Keratinocyte (primary cell): ENCODE measurements at regions not wholly inside any gene's neighbourhood (a gene's known extent, or its start where the extent isn't known, plus 50 kb on each side); places are given as distances from the start of the nearest gene placed in this dataset.

Experiments
- DNase-seq: peaks from one replicate; pipeline ENCODE4 v3.0.0-alpha.2; 2011; ENCODE audit warnings: low read depth, missing footprints, low spot score
- FAIRE-seq: peaks from 2 replicates; lab custom pipeline; 2011; peaks lifted over from hg19 to GRCh38; lab: Jason Lieb, UNC
- H2AFZ ChIP-seq: 2 replicates; pipeline ENCODE4 v1.6.0; 2012; ENCODE audit warnings: low read length, control low read depth, inconsistent platforms; ENCODE audit not compliant: control insufficient read depth
- H3K27ac ChIP-seq: 2 replicates; pipeline ENCODE4 v1.5.1; 2011; ENCODE audit warnings: low read length; ENCODE audit not compliant: control insufficient read depth, insufficient read depth
- H3K27me3 ChIP-seq: 3 replicates; pipeline ENCODE4 v1.6.0; 2011; ENCODE audit warnings: low read length; ENCODE audit not compliant: control insufficient read depth, insufficient read depth; ENCODE audit errors: extremely low read depth
- H3K36me3 ChIP-seq, 2 experiments: 2 replicates in 1 of 2; 3 replicates in 1 of 2; pipeline ENCODE4 v1.5.1; 2011; ENCODE audit warnings: low read length in 2 of 2, mild to moderate bottlenecking in 1 of 2; ENCODE audit not compliant: control insufficient read depth in 2 of 2, insufficient read depth in 2 of 2; ENCODE audit errors: extremely low read depth in 1 of 2
- H3K4me1 ChIP-seq: 3 replicates; pipeline ENCODE4 v1.5.1; 2011; ENCODE audit warnings: low read length; ENCODE audit not compliant: control insufficient read depth, insufficient read depth; ENCODE audit errors: extremely low read depth
- H3K4me2 ChIP-seq: 3 replicates; pipeline ENCODE4 v1.6.0; 2011; ENCODE audit warnings: low read depth, low read length; ENCODE audit not compliant: control insufficient read depth, insufficient read depth; ENCODE audit errors: extremely low read depth
- H3K4me3 ChIP-seq, 3 experiments: fragments of 200-600 bp in 1 of 3; sonication (generic) in 1 of 3; 2 replicates in 2 of 3; 3 replicates in 1 of 3; pipeline ENCODE4 v1.5.1; 2011 to 2016; ENCODE audit warnings: low read length in 3 of 3, mild to moderate bottlenecking in 3 of 3, control low read depth in 2 of 3, inconsistent platforms in 1 of 3, low read depth in 1 of 3, mixed read lengths in 1 of 3, mixed run types in 1 of 3, moderate library complexity in 1 of 3; ENCODE audit not compliant: control insufficient read depth in 2 of 3, insufficient read depth in 2 of 3; ENCODE audit errors: extremely low read depth in 1 of 3
- H3K79me2 ChIP-seq: 2 replicates; pipeline ENCODE4 v1.6.0; 2012; ENCODE audit warnings: low read length; ENCODE audit not compliant: control insufficient read depth, insufficient read depth
- H3K9ac ChIP-seq: 3 replicates; pipeline ENCODE4 v1.6.0; 2011; ENCODE audit warnings: low read length; ENCODE audit not compliant: control insufficient read depth, insufficient read depth; ENCODE audit errors: extremely low read depth
- H3K9me1 ChIP-seq: 3 replicates; pipeline ENCODE4 v1.6.0; 2011; ENCODE audit warnings: low read length; ENCODE audit not compliant: control insufficient read depth, insufficient read depth; ENCODE audit errors: extremely low read depth
- H3K9me3 ChIP-seq: 2 replicates; pipeline ENCODE4 v1.5.1; 2012; ENCODE audit warnings: low read depth, low read length; ENCODE audit not compliant: control insufficient read depth
- H4K20me1 ChIP-seq: 3 replicates; pipeline ENCODE4 v1.6.0; 2011; ENCODE audit warnings: low read length; ENCODE audit not compliant: control insufficient read depth, insufficient read depth; ENCODE audit errors: extremely low read depth
- EZH2 ChIP-seq: IDR thresholded peaks from one replicate; pipeline ENCODE4 v1.6.1; 2012; ENCODE audit warnings: inconsistent platforms, mild to moderate bottlenecking, low read length, moderate library complexity
- dilution Hi-C: fragments of 300-500 bp; cut with MboI; formaldehyde crosslinking; loops from one replicate; pipeline ENCODE4 v1.7.0; 2020; ENCODE audit warnings: low sequenced_read_pairs; ENCODE audit not compliant: extremely low pct_ligation_motif_present
- TF ChIP-seq, protein P1 (sequence below), 3 experiments: IDR thresholded peaks in 1 of 3; conservative IDR thresholded peaks in 1 of 3; optimal IDR thresholded peaks in 1 of 3; 2 replicates in 2 of 3; 3 replicates in 1 of 3; pipeline versions ENCODE3 to v1.5.1; 2011; ENCODE audit warnings: low read length in 3 of 3, mild to moderate bottlenecking in 3 of 3, moderate library complexity in 2 of 3, control low read depth in 1 of 3, inconsistent platforms in 1 of 3; ENCODE audit not compliant: insufficient read depth in 2 of 3; ENCODE audit errors: extremely low read depth in 1 of 3

DNA sequence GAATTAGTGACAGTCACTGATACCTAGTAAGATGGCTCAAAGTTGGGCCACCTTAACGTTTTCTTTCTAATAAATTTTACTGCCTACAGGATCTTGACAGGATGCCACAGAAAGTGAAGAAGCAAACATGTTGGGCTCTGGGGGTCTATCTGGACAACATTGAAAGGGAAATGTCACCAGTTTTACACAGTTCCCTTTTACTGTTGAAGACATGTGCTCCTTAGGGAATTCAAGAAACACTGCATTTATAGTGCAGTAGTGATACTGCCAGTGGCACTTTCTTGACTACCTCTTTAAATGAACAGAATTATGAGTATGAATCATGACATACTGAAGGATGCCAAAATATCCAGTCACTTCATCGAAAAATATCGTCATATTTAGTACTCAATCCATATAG lies 269.3 kb upstream of the SYT10 start:
- no peak overlapping the region for H2AFZ ChIP-seq
- no peaks in the 10 kb centered on the region for H3K9me3 ChIP-seq
- no peaks in the 10 kb centered on the region for H4K20me1 ChIP-seq
- no peak for TF ChIP-seq EZH2
- TF ChIP-seq, protein P1, sequence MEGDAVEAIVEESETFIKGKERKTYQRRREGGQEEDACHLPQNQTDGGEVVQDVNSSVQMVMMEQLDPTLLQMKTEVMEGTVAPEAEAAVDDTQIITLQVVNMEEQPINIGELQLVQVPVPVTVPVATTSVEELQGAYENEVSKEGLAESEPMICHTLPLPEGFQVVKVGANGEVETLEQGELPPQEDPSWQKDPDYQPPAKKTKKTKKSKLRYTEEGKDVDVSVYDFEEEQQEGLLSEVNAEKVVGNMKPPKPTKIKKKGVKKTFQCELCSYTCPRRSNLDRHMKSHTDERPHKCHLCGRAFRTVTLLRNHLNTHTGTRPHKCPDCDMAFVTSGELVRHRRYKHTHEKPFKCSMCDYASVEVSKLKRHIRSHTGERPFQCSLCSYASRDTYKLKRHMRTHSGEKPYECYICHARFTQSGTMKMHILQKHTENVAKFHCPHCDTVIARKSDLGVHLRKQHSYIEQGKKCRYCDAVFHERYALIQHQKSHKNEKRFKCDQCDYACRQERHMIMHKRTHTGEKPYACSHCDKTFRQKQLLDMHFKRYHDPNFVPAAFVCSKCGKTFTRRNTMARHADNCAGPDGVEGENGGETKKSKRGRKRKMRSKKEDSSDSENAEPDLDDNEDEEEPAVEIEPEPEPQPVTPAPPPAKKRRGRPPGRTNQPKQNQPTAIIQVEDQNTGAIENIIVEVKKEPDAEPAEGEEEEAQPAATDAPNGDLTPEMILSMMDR (optimal IDR thresholded peaks at IDR 0.05 in 1 of 3, IDR thresholded peaks at IDR 0.05 in 1 of 3, conservative IDR thresholded peaks at IDR 0.05 in 1 of 3; ENCODE audit: extremely low read depth in 1 of 3, insufficient read depth in 2 of 3, low read length in 3 of 3) = no peak
- no peaks in the 10 kb centered on the region for H3K9me1 ChIP-seq
- H3K9ac ChIP-seq = no peak overlapping the region
- no peaks in the 10 kb centered on the region for H3K4me1 ChIP-seq
- FAIRE-seq (no peak), DNase-seq (no peak)
- dilution Hi-C loops = no loop called here
- no peaks in the 10 kb centered on the region for H3K79me2 ChIP-seq
- no peak overlapping the region for H3K4me3 ChIP-seq
- H3K4me2 ChIP-seq = no peak overlapping the region
- no peak overlapping the region for H3K27ac ChIP-seq
- no peaks in the 10 kb centered on the region for H3K27me3 ChIP-seq
- no peaks in the 10 kb centered on the region for H3K36me3 ChIP-seq

DNA sequence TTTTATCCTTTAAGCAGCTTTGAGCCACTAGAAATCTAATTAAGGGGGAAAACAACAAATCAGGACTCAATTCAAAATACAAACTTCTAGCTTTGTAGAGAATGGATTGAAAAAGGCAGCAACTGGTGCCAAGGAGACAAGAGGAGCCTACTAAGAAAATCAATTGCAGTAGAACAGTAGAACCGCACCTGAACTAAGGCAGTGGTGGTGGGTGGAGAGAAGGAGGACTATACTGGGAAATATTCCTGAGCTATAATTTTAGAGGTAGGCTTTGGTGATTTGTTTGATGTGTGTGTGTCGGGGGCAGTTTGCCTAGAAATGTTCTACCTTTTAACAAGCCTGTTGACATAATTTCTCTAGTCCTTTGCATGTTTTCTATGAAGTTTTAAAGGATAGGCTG lies 270.9 kb upstream of the SYT10 start:
- no peak overlapping the region for H3K9ac ChIP-seq
- H3K9me3 ChIP-seq = no peaks in the 10 kb centered on the region
- dilution Hi-C loops = no loop called here

More for the DNA sequence above, 270.9 kb upstream of the SYT10 start:
- FAIRE-seq (no peak), DNase-seq (no peak)
- TF ChIP-seq, protein P1 (optimal IDR thresholded peaks at IDR 0.05 in 1 of 3, IDR thresholded peaks at IDR 0.05 in 1 of 3, conservative IDR thresholded peaks at IDR 0.05 in 1 of 3; ENCODE audit: extremely low read depth in 1 of 3, insufficient read depth in 2 of 3, low read length in 3 of 3) = no peak
- no peak for TF ChIP-seq EZH2
- H3K4me3 ChIP-seq = no peak overlapping the region
- H3K4me1 ChIP-seq = no peaks in the 10 kb centered on the region
- H3K9me1 ChIP-seq = no peaks in the 10 kb centered on the region
- H2AFZ ChIP-seq = no peak overlapping the region
- no peak overlapping the region for H3K27ac ChIP-seq
- H3K4me2 ChIP-seq = no peak overlapping the region
- no peaks in the 10 kb centered on the region for H3K79me2 ChIP-seq
- no peaks in the 10 kb centered on the region for H3K27me3 ChIP-seq
- H4K20me1 ChIP-seq = no peaks in the 10 kb centered on the region
- no peaks in the 10 kb centered on the region for H3K36me3 ChIP-seq
